ENCODE measurements at regions not wholly inside any gene's neighbourhood (a gene's known extent, or its start where the extent isn't known, plus 50 kb on each side); places are given as distances from the start of the nearest gene placed in this dataset.
"Not testable (repeated sequence)": the region's sequence is repeated elsewhere in the genome, so short reads cannot be mapped to it uniquely, and the experiment has no call there.

- no peak for ATAC-seq
Observed at GRCh38 chr18:71329563-71329962, 1040.7 kb downstream of the SOCS6 start.

GRCh38 chr18:71329114-71329513, 1040.3 kb downstream of the SOCS6 start:
- ATAC-seq: no peak

DNA sequence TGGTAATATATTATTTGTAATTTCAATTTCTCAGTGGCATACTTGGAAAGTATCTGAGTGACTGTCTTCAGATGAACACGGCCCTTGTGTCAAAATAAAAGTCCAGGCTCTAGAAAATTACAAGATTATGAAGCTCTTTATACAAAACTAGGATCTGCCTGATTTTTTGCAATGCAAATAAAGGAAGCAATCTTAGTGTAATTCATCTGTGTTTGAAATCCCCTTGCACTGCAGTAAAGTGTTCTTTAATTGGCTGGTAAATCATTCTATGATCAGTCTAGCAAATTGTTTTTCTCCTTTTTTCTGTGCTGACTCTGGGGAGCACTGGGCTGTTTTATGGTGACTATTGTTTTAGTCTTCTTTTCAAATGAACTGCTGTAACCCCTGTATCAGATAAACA, 1039.0 kb downstream of the SOCS6 start:
- ATAC-seq: no peak

- ATAC-seq: no peak
Observed at GRCh38 chr18:71327441-71327840, 1038.6 kb downstream of the SOCS6 start.

GRCh38 chr18:71326826-71327225, 1038.0 kb downstream of the SOCS6 start:
- no peak for ATAC-seq

GRCh38 chr18:71324356-71324755, 1035.5 kb downstream of the SOCS6 start:
- no peak for ATAC-seq

DNA sequence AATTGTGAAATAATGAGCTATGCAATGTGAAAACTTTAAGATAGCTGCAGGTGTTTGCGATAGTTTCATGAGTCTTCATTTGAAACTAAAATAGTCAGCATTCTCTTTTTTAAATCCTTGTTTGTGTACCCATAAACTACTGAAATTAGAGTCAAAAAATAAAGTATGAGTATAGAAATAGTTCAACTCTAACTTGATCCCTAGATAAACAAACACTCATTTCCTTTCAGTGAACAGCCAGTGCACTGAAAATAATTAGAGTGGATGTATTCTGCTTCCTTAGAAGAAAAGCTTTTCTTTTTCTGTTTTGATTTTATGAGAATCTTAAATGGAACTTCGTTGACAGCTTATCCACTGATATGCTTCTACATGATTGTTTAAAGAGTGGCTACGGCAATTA, 1033.4 kb downstream of the SOCS6 start:
- no peak for ATAC-seq

- ATAC-seq: no peak
Observed at GRCh38 chr18:71321319-71321718, 1032.5 kb downstream of the SOCS6 start.

DNA sequence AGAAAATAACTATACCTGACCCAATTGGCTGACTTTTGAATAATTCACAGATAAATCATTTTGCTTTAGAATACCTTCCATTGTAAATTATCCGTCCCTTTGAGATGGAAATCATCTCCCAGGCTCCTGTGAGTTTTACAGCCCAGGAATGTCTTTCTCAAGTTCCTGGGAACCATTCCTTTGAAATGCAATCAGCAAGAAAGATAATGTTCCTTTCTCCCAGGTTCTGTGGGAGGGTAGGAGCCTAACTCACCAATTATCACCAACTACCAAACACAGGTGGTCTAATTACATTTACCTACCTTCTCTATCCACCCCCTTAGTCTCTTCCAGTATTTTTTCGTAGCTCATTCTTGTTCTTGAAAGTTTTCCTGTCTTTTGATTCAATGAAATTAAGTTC, 1016.0 kb downstream of the SOCS6 start:
- no peak for ATAC-seq

- not testable (repeated sequence) for ATAC-seq
Observed at GRCh38 chr18:71303743-71304142, 1014.9 kb downstream of the SOCS6 start.

- no peak for ATAC-seq
Observed at GRCh38 chr18:71301596-71301995, 1012.8 kb downstream of the SOCS6 start.

GRCh38 chr18:71294201-71294600, 1005.4 kb downstream of the SOCS6 start:
- not testable (repeated sequence) for ATAC-seq

- no peak for ATAC-seq
Observed at GRCh38 chr18:71293322-71293721, 1004.5 kb downstream of the SOCS6 start.

- ATAC-seq: no peak
Observed at GRCh38 chr18:71287268-71287667, 998.4 kb downstream of the SOCS6 start.

DNA sequence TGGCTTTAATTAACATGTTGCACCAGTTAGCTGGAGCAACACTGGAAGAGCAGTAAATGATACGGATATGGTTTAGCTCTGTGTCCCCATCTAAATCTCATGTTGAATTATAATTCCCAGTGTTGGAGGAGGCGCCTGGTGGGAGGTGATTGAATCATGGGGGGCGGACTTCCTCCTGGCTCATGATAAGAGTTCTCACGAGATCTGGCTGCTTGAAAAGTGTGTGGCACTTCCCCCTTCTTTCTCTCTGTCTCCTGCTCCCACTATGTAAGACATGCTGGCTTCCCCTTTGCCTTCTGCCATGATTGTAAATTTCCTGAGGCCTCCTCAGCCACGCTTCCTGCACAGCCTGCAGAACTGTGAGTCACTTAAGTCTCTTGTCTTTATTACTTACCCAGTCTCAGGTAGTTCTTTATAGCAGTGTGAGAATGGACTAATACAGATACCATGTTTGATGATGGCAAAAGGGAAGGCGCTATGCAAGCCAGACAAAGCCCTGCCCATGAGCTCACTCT, 963.6 kb downstream of the SOCS6 start:
- ATAC-seq: no peak

- no peak for ATAC-seq
Observed at GRCh38 chr18:71250191-71250590, 961.3 kb downstream of the SOCS6 start.

- ATAC-seq: no peak
Observed at GRCh38 chr18:71249791-71250190, 960.9 kb downstream of the SOCS6 start.

DNA sequence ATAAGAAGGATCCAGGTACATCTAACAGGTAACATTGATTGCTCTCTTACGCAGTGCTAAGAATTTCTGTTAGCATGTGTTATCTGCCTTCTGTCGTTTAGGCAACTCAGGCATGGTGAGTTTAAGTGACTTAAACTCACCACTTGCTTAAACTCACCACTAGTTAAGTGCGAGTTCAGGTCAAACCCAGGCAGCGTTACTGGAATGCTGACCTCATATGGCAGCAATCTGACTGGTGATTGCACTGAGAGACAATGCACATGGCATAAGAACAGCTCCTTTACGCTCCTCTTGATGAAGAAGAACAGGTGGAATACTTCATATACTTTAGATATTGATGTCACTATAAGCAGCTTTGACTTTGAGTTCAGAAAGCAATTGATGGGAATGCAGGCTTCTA, 954.1 kb downstream of the SOCS6 start:
- no peak for ATAC-seq

- no peak for ATAC-seq
Observed at GRCh38 chr18:71238974-71239624, 950.3 kb downstream of the SOCS6 start.

DNA sequence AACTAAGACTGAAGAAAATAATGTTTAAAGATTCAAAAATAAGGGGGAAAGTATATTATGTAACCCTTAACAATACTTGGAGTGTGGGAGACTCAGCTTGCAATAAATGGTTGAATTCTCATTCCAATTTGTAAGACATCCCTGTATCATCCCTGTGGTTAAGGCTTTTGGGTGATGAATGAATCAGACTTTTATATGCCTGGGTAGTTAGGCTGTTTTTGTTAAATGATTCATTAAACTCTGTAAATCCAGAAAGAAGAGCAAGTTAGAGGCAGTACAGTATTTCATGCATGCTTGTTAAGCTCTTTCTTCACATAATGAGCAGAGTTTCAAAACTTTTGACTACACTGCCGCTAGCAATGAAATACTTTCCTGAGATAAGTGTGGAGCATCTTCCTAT, 948.8 kb downstream of the SOCS6 start:
- ATAC-seq: no peak

DNA sequence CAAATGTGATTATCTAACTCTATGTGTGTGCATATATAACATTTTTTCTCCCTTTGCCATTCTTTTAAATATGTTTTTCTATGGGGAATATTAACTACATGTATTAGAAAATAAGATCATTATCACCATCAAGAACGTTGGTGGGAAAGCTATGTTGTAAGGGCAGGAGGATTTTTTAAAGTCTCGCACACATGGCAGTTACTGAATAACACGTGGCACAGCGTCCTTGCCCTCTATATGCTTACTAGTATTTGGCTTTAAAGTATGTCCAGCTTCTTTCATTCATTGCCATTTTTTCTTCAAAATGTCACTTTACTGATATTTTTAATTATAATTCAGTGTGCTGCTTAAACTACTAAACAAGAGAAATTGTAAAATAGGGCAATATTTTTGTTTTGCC, 944.3 kb downstream of the SOCS6 start:
- no peak for ATAC-seq

DNA sequence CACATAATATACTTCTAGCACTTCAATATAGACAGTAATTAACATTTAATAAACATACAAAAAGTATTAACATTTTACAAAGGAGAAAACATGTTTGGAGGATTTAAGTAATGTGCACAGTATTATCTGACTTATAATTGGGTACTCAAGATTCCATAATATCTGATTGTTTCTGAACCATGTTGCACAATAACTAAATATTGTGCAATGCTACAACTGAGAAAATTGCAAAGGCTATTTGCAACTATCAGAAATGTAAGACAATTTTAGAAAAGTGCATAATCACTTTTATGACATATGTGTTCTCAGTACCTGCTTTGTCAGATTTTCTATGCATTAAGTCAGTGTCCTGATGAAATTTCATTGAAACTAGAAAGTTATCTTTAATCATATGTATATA, 934.6 kb downstream of the SOCS6 start:
- no peak for ATAC-seq

- ATAC-seq: no peak
Observed at GRCh38 chr18:71221405-71221804, 932.6 kb downstream of the SOCS6 start.

DNA sequence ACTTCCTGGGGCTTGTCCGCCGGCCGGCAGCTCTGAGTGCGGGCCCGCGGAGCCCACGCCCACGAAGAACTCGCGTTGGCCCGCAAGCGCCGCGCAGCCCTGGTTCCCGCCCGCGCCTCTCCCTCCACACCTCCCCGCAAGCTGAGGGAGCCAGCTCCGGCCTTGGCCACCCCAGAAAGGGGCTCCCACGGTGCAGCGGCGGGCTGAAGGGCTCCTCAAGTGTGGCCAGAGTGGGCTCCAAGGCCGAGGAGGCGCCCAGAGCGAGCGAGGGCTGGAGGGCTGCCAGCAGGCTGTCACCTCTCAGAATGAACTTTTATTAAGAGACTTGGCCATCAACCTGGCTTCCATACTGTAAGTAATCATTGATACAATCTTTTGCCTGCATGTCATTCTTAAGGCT, 923.9 kb downstream of the SOCS6 start:
- not testable (repeated sequence) for ATAC-seq

DNA sequence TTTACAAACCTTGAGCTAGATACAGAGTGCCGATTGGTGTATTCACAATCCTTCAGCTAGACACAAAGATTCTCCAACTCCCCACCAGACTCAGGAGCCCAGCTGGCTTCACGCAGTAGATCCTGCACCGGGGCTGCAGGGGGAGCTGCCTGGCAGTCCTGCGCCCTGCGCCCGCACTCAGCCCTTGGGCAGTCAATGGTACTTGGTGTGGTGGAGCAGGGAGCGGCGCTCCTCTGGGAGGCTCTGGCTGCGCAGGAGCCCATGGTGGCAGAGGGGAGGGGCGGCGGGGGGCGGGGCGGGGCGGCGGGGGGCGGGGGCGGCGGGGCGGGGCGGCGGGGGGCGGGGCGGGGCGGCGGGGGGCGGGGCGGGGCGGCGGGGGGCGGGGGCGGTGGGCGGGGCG, 923.4 kb downstream of the SOCS6 start:
- ATAC-seq: no peak
